ENCODE measurements at regions not wholly inside any gene's neighbourhood (a gene's known extent, or its start where the extent isn't known, plus 50 kb on each side); places are given as distances from the start of the nearest gene placed in this dataset.

DNA sequence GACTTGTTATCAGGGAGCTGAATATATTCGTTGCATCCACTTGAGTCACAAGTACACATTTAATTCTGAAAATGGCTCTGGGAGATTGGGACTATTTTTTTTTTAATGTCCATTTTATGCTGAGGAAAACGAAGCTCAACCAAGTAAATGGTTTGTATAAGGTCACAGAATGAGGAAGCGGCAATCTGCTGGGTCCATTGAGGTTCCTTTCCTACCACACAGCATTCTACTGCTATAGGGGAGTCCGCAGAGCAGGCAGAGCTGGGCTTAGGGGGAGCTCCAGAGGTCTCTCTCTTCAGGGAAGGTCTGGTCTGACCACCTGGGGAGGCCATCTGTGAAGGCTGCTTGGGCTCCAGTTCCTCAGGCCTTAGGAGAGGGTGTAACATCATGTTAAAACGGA, 77.9 kb downstream of the MCFD2 start:
- TF ChIP-seq, protein P1, sequence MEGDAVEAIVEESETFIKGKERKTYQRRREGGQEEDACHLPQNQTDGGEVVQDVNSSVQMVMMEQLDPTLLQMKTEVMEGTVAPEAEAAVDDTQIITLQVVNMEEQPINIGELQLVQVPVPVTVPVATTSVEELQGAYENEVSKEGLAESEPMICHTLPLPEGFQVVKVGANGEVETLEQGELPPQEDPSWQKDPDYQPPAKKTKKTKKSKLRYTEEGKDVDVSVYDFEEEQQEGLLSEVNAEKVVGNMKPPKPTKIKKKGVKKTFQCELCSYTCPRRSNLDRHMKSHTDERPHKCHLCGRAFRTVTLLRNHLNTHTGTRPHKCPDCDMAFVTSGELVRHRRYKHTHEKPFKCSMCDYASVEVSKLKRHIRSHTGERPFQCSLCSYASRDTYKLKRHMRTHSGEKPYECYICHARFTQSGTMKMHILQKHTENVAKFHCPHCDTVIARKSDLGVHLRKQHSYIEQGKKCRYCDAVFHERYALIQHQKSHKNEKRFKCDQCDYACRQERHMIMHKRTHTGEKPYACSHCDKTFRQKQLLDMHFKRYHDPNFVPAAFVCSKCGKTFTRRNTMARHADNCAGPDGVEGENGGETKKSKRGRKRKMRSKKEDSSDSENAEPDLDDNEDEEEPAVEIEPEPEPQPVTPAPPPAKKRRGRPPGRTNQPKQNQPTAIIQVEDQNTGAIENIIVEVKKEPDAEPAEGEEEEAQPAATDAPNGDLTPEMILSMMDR (conservative IDR thresholded peaks at IDR 0.05; ENCODE audit: low read length) = no peak
- TF ChIP-seq EZH2phosphoT487 (IDR thresholded peaks at IDR 0.05; ENCODE audit: borderline replicate concordance, low read depth, low read length) = no peak

Measured in OCI-LY7 (cell line).